Activated naive CD4-positive, alpha-beta T cell (primary cell): ENCODE measurements at regions not wholly inside any gene's neighbourhood (a gene's known extent, or its start where the extent isn't known, plus 50 kb on each side); places are given as distances from the start of the nearest gene placed in this dataset.

ENCODE experiments used
- DNase-seq, 4 experiments: peaks; one replicate each; lab custom pipeline; 2025; lab: John Stamatoyannopoulos, UW

DNA sequence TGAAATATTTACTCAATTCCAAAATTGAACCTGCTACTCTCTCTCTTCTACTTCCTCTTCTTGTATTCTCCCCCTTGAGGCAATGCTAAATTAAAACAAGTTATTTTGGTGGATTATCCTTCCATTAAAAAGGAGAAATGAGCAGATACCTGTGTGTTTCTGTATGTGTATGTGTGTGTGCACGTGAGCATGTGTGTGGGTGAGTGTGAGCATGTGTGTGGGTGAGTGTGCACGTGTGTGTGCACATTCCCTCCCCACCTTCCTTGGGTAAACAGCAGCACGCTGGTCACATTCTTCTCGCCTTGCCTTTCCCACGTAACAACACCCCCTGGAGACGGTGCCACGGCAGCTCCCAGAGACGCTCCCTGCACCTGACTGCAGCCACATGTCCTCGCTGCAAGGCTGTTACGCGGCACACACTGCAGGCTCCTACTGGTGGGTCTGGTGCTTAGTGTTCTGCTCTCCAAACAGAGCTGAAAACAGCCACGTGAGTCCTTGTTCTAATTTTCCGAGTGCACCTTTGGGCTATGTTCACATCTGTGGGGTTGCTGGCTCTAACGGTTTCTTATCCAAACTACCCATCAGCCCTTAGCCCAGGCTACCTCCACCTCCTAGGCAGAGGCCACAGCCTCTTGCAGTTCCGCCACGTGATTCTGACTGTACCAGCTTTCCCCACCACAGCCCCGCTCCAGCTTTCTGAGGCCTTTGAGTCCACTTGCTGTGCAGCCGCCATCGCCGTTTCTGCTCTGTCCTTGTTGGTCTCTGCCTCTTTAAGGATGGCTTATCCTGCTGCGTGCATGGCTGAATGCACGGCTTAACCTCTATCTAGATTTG lies 123.4 kb downstream of the CTTN start:
- DNase-seq = no peak

- DNase-seq = no peak
These were observed 123.9 kb downstream of the CTTN start for GRCh38 chr11:70522309-70522592.

DNA sequence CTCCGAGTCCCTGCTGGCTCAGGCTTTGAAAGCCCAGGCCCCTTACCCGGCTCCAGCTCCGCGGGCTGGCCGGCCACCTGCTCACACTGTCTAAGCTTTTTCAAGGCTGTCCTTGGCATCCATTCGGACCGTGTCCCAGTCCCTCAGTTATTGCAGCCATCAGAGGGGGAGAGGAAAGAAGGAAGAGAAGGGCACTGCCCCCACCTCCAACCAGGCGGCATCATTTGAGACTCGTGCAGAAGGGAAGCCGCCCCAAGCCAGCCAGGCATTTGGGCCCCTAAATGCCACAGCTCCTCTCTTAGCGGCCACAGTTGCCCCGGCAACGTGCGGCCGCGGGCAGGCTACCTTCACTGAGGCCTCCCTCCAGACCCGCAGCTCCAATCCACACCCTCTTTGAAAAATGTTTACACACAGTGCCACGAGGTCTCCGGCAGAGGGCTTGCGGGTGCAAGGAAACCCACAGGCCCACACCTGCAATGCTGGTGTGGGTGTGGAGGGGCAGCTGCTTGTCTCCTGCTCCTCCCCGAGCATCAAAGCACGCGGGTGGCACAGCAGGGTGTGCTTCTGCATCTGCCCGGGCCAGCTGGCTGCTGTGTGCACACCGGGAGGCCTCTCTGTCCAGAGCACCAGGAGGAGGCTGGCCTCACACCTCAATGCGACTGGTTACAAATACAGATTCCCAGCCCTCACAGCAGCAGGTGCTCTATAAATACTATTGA lies 124.4 kb downstream of the CTTN start:
- DNase-seq = no peak

DNA sequence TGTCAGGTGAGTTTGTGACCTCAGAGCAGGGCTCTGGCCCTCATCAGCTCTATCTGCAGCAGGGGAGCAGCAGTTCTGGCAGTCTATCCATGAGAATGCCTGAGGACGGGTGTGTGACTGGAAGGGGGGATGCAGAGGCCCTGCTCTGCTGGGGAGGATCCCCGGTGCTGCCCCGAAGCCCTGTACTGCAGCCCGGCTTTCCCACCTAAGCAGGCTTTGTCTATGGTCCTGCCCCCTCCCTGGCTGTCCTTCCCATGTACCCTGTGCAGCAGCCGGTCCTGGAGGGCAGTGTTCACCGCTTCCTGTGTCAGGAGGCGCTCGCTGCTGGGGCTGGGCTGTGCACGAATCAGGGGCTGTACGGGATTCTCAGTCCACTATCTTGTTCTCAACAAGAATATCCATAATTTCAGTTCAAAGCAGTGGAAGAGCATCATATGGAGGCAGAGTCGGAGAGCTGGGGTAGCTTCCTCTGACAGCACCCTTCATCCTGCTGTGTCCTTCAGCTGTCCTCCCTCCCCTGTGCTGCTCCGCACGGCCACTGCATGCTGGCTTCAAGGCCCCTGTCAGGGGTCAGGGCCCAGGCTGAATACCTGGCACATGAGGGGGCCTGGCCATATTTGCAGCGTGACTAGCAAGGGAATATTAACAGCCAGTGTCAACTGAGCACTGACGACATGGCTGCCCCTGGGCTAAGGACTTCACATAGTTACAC lies 125.2 kb downstream of the CTTN start:
- no peak for DNase-seq

DNA sequence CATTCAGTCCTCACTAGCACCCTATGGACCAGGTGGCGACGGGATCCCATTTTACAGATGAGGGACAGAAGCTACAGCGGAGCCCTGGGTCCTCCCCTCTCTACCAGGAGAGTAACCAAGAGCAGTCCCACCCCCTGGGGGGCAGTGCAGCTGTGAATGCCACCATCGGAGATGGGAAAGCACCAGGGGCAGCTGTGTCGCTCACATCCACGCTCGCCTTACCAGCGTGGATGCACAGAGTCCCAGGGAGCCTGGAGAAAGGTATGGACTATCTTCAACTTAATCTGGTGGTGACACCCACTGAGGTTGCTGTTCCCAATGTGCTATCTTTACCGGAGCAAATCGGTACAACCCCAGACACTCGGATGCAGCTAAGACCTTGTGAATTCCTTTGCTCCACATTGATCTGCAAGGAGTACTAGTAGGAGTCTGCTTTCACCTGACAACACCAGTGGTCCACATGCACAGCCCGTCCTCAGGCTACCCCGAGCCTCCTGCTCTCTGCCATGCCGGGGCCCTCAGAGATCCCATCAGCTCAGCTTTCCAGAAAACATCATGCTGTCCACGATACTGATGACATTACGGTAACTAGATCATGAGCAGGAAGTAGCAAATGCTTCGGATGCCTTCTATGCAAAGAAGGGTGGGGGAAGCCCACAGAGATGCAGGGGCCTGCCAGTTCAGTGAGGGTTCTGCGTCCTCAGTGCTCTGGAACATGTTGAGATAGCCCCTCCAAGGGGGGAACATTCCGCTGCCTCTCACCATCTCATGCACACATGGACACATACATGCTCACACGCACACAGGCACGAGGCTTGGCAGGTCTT lies 126.0 kb downstream of the CTTN start:
- DNase-seq = no peak

- DNase-seq = no peak
These were observed 126.7 kb downstream of the CTTN start for GRCh38 chr11:70525006-70525405.

DNA sequence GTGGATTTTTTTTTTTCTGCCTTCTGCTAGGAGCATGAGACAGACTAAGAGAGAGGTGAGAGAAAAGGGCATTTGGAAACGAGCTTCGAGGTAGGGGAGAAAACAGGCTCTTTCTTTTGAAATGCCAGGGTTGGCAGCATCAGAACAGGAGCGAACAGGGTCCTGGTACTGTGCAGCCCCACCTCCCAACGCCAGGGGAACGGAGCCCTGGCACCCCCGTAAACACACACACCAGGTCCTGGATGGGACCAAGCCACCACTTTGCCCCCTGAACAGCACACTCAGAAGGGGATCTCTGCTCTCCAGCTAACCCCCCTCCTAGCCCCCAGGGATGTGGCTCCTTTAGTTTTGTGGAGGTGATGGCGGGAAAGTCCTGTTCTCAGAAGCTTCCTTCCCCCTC lies 127.1 kb downstream of the CTTN start:
- DNase-seq = no peak

- DNase-seq = no peak
These were observed 128.1 kb downstream of the CTTN start for GRCh38 chr11:70526116-70527045.

DNA sequence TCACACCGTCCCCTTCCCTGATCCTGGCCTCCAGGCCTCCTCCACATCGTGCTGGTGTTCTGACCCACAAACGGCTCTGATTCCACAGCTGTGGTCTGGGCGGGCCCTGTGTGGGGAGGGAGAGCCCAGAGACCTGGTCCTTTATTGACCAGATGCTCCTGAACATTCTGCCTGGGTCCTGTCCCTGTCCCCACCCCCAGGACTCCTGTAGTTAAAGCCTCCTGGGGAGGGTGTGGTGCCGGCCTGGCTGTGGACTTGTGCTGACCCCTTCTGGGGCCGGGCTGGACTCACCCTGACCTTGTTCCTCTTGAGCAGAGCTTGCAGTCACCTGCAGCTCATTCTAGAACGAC lies 128.7 kb downstream of the CTTN start:
- no peak for DNase-seq

DNA sequence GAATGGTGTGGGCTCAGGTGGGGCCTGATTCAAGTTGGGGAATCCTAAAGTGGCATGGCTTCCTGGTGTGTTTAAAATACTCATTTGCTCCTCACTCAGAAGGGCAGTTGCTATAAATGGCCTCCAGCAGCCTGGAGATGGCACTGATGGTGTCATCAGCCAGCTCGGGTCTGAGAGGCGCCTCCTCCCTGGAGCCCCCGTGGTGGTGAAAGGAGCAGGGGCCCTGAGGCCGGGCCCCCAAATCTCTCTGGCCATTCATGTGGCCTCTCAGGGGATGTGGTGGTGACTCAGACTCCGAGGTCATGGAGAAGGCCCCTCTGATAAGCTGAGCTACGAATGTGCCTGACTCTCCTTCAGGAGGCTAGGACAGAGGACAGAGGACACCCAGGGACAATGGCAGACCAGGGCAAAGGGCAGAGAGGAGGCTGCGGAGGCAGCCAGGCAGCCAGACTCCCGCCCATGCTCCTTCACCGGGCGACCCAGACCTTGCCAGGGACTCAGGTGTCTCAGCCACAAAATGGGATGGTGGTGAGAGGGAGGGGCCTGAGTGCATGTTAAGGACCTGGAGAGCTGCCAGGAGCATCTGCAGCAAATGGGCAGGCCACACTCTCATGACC lies 129.2 kb downstream of the CTTN start:
- no peak for DNase-seq

GRCh38 chr11:70528046-70528793 lies 129.9 kb downstream of the CTTN start:
- no peak for DNase-seq

GRCh38 chr11:70528794-70529580 lies 130.7 kb downstream of the CTTN start:
- no peak for DNase-seq

DNA sequence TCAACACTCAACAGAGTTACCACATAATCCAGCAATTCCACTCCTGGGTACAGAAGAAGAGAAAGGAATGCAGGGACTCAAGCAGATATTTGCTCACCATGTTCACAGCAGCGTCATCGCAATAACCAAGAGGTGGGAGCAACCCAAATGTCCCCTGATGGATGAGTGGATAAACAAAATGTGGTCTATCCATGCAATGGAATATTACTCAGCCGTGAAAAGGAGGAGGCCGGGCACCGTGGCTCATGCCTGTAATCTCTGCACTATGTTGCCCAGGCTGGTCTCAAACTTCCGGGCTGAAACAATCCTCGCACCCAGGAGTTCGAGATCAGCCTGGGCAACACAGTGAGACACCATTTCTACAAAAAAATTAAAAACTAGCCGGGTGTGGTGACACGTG lies 131.7 kb downstream of the CTTN start:
- DNase-seq = no peak

DNA sequence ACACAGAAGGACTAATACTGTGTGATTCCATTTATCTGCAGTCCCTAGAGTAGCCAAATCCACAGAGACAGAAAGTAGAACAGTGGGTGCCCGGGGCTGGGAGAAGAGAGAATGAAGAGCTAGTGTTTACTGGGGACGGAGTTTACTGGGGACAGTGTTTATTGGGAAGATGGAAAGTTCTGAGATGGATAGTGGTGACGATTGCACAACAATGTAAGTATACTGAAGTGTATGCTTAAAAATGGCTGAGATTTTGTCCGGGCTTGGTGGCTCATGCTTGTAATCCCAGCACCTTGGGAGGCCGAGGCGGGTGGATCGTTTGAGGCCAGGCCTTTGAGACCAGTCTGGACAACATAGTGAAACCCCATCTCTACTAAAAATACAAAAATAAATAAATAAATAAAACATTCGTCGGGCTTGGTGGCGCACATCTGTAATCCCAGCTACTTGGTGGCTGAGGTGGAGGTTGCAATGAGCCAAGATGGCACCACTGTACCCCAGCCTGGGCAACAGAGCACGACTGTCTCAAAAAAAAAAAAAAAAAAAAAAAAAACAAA lies 132.4 kb downstream of the CTTN start:
- no peak for DNase-seq

GRCh38 chr11:70531281-70532065 lies 133.1 kb downstream of the CTTN start:
- no peak for DNase-seq

DNA sequence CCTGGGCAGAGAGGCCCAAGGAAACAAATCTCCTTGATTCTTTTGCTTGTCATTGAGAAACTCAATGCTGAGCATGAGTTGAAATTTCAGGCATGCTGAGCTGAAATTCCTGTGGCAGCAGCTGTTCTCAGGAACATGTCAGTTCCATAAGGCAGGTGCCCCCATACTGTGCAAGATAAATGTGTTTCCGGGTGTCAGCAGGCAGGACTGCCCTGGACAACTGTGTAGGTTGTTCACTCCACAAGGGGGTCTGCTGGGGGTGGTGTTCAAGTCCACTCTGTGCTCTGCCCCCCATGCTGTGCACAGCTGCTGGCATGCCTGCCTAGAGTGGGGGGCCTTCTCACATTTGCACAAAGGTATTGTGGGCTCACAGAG lies 133.7 kb downstream of the CTTN start:
- no peak for DNase-seq

GRCh38 chr11:70532731-70533130 lies 134.4 kb downstream of the CTTN start:
- no peak for DNase-seq
